ENCODE measurements at regions not wholly inside any gene's neighbourhood (a gene's known extent, or its start where the extent isn't known, plus 50 kb on each side); places are given as distances from the start of the nearest gene placed in this dataset.

GRCh38 chr20:55760586-55760985 lies 244.7 kb downstream of the CBLN4 start:
- Histone ChIP-seq H3K4me2 (no peak overlapping the region), H3F3A (replicated peaks; ENCODE audit: low read depth) (no peaks in the 10 kb centered on the region), H3K9me2 (ENCODE audit: insufficient read depth) (no peaks in the 10 kb centered on the region), H3K36me3 (ENCODE audit: insufficient read depth) (peaks cover 4% of the 10 kb centered on the region; the same call in 1 of the 2 replicates), H4K20me1 (replicated peaks; ENCODE audit: insufficient read depth) (no peaks in the 10 kb centered on the region), H3K4me3 (no peak overlapping the region), H3K79me2 (replicated peaks; ENCODE audit: insufficient read depth) (no peaks in the 10 kb centered on the region), H3K27me3 (ENCODE audit: insufficient read depth) (no peaks in the 10 kb centered on the region), H3K27ac (ENCODE audit: low read depth) (no peak overlapping the region), H3K4me1 (ENCODE audit: insufficient read depth) (no peaks in the 10 kb centered on the region), H2AFZ (no peak overlapping the region)
- Mint-ChIP-seq H3K36me3 (ENCODE audit: low read depth) (peaks cover 47% of the 10 kb centered on the region), H3K4me1 (no peaks in the 10 kb centered on the region), H3K9me3 (peaks cover 95% of the 10 kb centered on the region), H3K4me3 (no peak overlapping the region), H3K27me3 (ENCODE audit: insufficient read depth, low read depth, poor library complexity) (no peaks in the 10 kb centered on the region), H3K27ac (no peak overlapping the region)
- DNase-seq (ENCODE audit: low spot score) (no peak), ATAC-seq (no peak)
- TF ChIP-seq POLR2AphosphoS5 (IDR thresholded peaks at IDR 0.05; ENCODE audit: low read depth) (no peak), ZNF331 (CRISPR knock-in tag; IDR thresholded peaks at IDR 0.05; ENCODE audit: low read depth) (no peak), CTCF (conservative IDR thresholded peaks at IDR 0.05; ENCODE audit: low read depth in 2 of 2) (no peak), NANOG (IDR thresholded peaks at IDR 0.05; ENCODE audit: borderline replicate concordance) (no peak), EZH2 (IDR thresholded peaks at IDR 0.05; ENCODE audit: low read depth, unreplicated experiment) (no peak), EZH2phosphoT487 (IDR thresholded peaks at IDR 0.05; ENCODE audit: unreplicated experiment) (no peak), JUNB (IDR thresholded peaks at IDR 0.05; ENCODE audit: unreplicated experiment) (no peak), ETS1 (IDR thresholded peaks at IDR 0.05) (no peak), ZNF462 (CRISPR knock-in tag; IDR thresholded peaks at IDR 0.05) (no peak), STAT1 (IDR thresholded peaks at IDR 0.05; ENCODE audit: unreplicated experiment) (no peak), CREB1 (CRISPR knock-in tag; IDR thresholded peaks at IDR 0.05; ENCODE audit: low read depth) (no peak), ZNF114 (CRISPR knock-in tag; IDR thresholded peaks at IDR 0.05) (no peak), REST (IDR thresholded peaks at IDR 0.05; ENCODE audit: unreplicated experiment) (no peak)

Data from GM23338 (cell line).